NCI-H82 treated with DMSO at 0.1 percent for 48 hours (cell line): ENCODE measurements at regions not wholly inside any gene's neighbourhood (a gene's known extent, or its start where the extent isn't known, plus 50 kb on each side); places are given as distances from the start of the nearest gene placed in this dataset.

Experiments used
- DNase-seq: peaks from one replicate; lab custom pipeline; 2025; ENCODE audit not compliant: unreplicated experiment; lab: John Stamatoyannopoulos, UW

DNA sequence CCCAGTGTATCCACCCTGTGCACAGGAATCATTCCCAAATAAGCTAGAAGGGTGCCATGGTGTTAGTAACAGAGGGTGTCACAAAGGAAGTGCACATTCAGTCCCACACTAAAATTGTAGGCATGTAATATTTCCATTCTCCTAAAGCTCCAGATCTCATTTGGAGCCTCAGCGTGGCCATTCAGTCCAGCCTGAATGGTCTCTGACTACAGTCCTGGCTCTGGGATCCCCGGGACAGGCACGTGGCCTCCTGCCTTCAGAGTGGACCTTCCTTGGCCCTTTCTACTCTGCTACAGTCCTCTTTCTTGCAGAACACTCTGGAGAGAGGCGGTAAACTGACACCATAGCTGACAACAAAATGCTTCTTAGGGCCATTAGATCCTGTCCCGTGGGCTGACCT lies 243.9 kb downstream of the IRX2 start:
- no peak for DNase-seq

DNA sequence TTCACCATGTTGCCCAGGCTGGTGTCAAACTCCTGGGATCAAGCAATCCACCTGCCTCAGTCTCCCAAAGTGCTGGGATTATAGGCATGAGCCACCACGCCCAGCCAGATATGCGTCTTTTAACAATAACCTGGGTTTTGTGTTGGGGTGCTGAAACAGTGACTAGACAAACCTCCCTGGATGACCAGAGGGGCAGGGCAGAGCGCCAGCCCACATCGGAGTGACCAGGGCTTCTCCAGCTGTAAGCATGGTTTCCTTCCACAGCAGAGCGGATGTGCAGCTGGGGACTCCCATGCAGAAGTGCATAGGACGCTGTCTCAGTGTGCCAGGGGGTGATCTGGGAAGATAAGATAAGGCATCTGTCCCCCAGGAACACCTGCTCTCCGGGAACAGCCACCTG lies 244.9 kb downstream of the IRX2 start:
- DNase-seq, result no peak

DNA sequence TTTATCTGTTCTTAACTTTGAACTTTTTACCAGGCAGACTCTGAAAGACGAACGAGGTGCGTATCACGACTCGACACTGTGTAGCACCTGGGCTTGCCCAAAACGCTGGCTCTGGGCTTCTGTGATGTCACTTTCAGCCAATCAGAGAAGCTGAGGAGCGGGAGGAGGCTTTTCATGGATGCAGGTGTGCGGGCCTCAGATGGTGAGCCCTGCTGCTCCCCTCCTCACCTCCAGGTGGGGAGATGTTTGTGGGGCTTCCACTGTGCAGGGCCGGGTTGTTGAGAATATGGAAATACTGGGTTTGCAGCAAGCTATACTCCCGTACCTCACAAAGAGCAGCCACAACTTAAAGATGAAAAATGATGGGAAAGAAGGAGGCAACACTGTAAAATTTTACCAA lies 246.3 kb downstream of the IRX2 start:
- DNase-seq, result no peak

DNA sequence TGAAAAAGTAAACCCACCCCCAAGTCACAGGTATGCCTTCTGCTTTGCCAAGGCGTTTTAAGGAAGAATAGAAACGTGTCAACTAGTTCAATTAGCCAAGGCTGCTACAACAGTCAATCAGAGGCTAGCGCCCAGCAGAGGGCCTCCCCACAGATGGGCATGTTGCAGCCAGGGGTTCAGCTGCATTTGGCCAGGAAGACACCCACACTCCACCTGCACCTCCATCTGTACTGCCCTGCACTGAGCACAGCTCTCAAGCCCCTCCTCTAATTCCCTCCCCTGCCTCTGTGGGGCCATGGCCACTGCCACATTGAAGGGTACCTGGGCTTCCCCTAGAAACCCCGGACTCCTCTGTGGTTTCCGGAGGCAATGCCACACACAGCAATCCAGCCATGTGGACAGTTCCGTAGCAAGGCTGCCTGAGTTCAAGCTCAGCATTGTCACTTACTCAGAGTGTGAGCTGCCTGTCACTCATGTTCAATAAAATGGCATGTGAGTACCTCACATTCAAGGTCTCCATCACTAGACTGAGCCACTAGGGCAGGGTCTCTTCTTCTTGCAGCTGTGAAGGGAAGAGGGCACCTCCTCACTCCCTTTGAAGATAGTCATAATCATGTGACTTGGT lies 248.4 kb downstream of the IRX2 start:
- DNase-seq, result no peak

DNA sequence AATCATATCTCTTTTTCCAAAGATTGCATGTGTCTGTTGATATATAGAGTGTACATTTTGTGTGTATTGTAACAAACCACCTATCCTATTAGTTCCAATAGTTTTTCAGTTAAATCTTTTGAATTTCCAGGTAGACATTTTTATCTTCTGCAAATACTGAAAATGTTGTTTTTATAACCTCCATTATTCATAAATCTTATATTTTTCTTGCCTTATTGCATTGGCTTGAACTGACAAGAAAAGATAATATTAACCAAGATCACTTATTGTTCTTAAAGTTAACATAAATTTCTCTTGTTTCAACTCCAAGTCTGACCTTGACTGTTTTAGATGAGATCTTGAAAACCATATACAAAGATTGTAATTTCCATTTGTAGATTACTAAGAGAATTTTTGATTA lies 251.6 kb downstream of the IRX2 start:
- no peak for DNase-seq

DNA sequence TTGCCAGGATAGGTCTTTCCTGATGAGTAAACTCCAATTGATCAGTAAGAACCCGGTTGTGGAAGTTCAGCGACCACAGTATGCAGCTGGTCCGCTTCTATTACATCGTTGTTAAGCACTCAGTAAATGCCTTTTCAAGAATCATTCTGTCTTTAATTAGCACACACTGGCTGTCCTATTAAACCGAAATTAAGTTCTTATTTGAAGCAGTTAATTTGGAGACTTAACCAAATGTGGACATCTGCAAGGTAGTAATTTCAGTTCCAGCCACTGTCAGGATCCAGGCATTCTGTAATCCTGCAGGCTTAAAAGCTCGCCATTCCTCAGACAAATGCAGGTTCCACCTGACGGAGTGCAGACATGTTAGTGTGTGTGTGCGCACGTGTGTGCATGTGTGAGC lies 254.6 kb downstream of the IRX2 start:
- DNase-seq, result no peak

DNA sequence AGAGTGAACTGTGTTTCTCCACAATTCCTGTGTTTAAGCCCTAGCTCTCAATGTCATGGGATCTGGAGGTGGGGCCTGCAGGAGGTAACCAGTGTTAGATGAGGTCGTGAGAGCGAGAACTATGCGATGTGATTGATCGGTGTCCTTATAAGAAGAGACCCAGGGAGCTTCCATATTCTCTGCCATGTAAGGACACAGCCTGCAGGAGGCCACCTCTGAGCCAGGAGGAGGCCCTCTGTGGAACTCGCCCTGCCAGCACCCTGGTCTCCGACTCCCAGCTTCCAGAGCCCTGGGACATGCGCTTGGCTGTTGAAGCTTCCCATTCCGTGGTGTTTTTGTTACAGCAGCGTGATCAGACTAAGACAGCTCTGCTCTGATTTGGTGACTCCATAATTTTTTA lies 255.4 kb downstream of the IRX2 start:
- DNase-seq, result no peak

DNA sequence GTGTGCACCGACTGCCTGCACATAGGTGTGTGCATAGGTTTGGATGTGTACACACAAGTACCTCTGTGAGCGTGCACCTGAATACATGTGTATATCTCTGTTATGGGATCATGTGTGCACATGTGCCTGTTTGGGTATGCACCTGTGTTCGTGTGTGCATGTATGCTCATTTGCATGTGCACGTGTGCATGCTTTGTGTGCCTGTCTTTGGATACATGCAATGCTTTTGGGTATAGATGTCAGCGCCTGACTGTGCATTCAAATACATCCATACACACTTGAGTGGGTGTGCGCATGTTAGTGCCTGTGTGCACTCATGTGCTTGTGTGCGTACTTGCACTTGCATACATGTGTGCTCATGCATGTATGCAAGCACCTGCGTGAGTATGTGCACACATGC lies 258.1 kb downstream of the IRX2 start:
- DNase-seq, result no peak

DNA sequence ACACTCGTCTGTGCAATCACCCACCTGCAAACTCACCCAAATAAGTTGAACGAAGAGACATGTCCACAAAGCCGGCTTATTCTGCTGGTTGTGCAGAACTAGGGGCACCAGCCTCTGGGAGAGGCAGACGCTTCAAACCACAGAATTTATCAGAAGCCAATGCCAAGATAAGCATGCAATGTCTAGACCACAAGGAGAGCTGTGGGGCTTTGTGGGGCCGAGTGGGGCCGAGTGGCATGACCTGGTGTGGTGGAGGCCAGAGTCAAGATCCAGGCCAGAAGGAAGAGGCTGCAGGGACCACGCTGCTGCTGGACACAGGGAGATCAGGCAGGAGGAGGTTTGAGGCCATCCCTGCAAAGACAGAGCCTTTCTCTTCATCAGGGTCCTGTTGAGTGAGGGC lies 259.0 kb downstream of the IRX2 start:
- no peak for DNase-seq

DNA sequence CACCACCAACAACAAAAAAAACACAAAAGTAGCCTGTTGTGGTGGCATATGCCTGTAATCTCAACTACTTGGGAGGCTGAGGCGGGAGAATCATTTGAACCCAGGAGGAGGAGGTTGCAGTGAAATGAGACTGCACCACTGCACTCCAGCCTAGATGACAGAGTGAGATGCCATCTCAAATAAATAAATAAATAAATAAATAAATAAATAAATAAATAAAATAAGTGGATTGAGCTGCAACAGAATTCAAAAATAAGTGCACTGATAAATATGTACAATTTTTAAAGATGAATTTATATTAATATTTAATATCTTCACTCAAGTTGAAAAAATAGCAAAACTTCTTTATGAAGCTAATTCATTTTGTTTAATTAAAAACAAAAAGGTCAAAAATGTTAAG lies 259.6 kb downstream of the IRX2 start:
- no peak for DNase-seq

DNA sequence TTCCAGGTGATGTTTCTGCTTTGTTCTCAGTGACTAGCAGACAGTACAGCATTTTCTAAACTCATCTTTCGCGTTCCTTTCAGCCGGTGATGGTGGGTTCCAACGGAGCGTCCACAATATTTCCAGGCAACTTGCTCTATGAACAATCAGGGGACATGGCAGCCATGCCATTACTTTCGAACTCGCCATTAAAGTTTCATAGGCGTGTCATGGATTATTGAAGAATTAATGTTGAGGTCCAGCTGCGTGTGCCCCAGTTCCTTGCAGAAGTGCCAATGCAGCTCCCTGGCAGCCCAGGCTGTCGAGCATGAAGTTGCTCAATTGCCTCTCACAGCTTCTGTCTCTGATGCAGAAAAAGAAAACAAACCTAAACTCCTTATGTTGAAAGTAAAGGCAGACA lies 262.2 kb downstream of the IRX2 start:
- DNase-seq, result no peak

DNA sequence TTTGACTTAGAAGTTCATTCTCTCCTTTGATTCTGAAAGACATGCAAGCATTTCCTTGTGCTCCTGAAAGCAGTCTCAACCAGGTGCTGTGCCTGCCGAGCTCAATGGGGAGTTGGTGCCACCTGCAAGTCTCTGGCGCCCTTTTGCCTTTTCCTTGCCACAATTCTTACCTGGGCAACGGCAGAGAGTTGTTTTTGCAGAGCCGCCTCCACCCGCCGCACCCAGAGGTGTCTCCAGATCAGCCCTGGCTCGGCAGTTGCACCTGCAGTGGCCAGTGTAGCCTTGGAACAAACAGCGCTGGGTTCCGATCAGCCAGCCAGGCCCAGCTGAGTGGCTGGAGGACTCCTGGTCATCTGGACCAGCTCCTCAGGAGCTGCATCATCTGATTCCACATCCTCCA lies 262.9 kb downstream of the IRX2 start:
- no peak for DNase-seq

DNA sequence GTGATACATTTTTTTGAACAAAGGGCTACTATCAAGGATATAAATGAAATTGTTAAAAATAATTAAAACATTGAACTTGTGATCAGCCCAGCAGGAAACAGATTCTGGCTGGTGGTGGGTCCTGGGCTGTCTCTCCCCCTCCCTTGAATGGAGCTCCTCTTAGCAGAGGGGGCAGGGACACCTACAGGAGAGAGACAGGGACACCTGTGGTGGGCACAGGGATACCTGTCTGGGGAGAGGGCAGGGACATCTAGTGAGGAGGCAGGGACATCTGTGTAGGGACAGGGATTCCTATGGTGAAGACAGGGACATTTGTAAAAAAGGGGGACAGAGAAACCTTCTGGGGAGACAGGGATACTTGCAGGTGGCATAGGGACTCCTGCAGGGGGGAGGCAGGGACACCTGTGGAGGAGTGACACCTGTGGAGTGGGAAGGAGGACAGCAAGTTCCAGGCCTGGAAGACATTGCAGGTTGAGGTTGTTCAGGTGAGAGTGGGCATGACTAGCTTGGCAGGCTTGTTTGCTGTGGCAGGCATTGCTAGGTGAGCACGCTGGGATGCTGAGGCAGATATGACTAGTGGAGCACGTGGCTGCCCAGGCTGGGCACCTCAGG lies 264.2 kb downstream of the IRX2 start:
- no peak for DNase-seq

DNA sequence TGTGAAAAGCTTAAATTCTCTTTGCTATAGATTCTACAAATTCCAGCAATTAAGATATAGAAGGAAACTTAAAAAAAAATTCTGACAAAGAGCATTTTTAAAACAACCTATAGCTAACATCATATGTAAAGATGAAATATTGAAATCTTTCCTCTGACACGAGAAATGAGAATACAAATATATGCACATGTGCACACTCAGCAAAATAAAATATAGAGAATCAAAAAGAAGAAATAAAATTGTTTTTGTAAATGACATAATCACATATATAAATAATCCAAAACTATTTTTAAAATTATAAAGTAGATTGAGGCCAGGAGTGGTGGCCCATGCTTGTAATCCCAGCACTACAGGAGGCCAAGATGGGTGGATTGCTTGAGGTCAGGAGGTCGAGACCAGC lies 265.1 kb downstream of the IRX2 start:
- DNase-seq, result no peak

DNA sequence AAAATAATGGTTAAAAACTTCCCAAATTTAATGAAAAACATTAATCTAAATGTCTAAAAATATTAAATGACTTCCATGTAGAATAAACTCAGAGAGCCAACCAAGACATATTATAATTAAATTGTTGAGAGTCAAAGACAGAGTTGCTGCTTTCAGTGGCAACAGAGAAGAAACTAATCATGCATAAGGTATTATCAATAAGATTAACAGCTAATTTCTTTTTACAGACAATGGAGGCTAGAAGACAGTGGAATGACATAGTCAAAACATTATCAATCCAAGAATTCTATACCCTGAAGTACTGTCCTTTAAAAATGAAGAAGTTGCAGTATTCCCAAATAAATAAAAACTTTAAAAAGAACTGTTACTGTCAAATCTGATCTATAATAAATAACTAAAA lies 268.7 kb downstream of the IRX2 start:
- no peak for DNase-seq

DNA sequence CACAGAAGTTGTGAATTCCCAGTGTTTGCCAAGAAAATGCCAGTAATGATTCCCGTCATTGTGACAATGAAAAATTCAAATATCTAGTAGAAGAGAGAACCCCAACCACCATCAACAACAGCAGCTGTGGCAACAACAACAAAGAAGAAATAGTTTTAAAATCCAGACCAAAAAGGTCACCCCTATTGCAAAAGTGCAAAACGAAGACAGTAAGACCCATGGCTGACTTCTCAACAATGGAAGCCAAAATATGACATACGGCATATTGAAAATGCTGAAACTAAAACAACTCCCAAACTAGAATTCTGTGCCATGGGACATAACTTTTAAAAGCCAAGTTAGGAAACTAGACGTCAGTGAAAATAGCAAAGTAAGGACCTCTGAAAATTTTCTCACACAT lies 270.6 kb downstream of the IRX2 start:
- DNase-seq, result no peak

DNA sequence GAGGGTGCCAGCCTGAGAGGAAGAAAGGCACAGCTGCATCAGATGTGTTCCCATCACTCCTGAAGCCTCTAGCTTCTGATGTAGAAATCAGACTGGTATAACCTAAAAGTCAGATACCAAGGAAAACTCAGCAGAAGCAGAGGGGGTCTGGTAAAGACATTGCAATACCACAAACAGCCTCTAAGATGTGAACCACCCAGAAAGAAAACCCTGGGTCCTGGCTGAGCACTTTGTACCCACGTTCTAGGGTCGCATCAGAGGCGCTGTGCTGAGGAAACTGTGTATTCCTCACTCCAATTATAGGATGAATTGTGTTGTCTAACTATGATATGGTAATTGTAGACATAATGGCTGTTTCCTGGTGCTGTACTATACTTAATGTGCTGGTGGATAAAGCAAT lies 275.6 kb downstream of the IRX2 start:
- DNase-seq, result no peak

DNA sequence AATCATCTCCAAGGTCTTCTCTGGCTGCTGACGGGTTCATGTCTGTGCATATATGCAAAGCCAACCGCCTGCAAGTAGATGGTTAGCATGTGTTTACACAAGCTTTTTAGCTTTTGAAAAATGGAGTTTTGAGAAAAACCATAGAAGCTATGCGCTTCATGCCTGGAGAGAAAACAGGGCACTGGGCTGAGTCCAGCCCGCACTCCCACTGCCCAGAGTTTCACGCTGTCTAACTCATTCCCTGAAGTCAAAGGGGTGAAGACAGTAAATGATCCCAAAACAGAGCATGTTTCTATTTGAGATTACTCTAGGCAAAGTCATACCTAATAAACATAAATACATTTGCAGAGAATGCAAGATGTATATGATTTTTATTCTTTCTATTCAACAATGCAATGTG lies 278.8 kb downstream of the IRX2 start:
- no peak for DNase-seq

DNA sequence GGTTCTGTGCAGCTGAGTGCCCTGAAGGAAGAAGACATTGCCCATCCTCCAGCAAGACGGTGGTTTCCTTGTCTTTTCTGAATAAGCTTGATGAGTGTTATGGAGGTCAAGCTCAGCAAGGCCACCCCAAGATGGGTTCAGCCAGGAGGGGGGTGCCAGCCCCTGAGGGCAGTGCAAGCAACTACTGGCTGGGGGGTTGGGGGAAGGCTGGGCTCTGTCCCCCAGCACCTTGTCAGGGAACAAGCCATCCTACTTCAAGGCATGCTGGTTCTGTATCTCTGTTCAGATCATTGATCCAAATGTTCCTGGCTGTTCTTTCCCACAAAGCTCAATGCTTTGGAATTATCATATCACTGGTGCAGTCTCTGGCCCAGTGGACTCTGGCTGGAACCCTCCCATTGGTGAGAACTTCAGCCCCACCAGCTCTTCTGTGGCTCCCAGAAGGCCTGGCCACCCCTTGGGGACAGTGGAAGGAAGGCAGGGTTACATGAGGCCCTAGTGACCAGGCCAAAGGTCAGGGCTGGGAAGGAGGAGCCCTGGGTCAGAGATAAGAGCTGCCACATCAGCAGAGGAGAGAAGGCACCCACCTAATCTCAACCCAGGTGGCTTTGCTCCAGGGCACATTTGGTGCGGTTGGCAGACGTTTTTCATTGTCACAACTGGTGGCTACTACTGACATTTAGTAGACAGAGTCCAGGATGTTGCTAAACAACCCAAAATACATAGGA lies 280.2 kb downstream of the IRX2 start:
- DNase-seq, result no peak

DNA sequence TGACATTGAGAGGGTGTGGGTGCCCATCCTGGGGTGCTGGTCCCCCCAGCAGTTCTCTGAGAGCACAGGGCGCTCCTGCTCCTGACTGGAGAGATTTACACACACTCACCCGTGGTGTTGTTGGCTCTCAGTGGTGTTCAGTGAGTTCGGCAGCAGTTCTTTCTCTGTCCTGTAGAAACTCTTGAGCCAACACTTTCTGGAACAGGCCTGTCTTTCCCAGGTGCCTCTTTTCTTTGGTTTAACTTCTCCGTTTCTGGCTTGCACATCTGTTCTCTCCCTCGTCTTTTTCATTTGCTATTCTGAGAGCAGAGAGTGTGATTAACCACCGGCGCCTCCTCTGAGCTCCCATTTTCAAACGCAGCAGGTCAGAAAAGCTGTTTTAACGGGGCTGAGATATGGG lies 284.5 kb downstream of the IRX2 start:
- DNase-seq, result no peak

DNA sequence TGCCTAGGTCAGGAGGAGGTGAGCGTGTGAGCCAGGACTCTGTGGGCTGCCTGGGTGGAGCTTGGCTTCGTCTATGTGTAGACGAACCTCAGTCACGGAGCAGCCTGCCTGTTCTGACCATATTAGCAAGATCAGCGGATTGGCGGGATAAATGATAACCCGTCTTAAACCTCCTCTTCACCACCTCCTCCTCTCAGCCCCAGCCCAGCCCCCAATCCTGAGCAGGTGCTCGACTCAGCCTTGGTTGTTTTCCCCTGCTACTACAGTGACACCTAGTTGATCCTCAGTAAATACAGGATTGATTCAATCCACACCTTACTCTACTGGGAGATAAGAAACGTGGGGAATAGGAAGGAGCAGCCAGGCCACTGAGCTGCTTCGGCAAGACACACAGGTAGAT lies 286.1 kb downstream of the IRX2 start:
- DNase-seq, result no peak

DNA sequence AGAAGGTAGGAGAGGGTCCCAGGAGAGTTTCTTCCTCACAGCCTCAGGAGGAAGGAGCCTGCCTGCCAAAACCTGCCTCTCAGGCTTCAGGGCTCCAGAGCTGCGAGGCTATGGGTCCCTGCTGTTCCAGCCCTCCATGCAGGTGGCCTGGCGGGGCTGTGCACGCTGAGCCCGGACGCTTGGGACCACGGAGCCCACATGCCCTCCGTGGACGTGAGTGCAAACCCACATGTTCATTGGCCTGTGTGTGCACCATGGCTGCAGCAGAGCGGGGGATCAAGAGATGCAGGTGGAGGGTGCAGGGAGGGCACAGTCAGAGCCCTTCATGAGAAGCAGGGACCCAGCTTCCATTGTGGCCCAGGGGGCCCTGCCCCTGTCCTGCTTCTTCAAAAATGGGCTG lies 287.3 kb downstream of the IRX2 start:
- DNase-seq, result no peak
